Liver (tissue), 8 donors: ENCODE measurements at regions not wholly inside any gene's neighbourhood (a gene's known extent, or its start where the extent isn't known, plus 50 kb on each side); places are given as distances from the start of the nearest gene placed in this dataset.

Experiments
- DNase-seq: peaks from one replicate; pipeline ENCODE4 v3.0.0-alpha.2; 2017; ENCODE audit warnings: low spot score
- H3K27ac ChIP-seq, 2 donors: one replicate each; pipeline ENCODE4 v1.7.0; 2013; ENCODE audit warnings: inconsistent platforms in 2 of 2, low read length in 2 of 2, control low read depth in 1 of 2, low read depth in 1 of 2, mild to moderate bottlenecking in 1 of 2
- H3K27me3 ChIP-seq, 4 donors: one replicate each; pipeline versions ENCODE4 v1.6.1 to v1.7.0; 2013; ENCODE audit warnings: low read length in 3 of 4, inconsistent platforms in 1 of 4, mild to moderate bottlenecking in 1 of 4, moderate library complexity in 1 of 4; ENCODE audit not compliant: control insufficient read depth in 4 of 4, insufficient read depth in 4 of 4
- H3K36me3 ChIP-seq, 4 donors: one replicate each; pipeline versions ENCODE4 v1.6.1 to v1.7.0; 2013; ENCODE audit warnings: low read length in 3 of 4, mild to moderate bottlenecking in 3 of 4, low read depth in 1 of 4, moderate library complexity in 1 of 4; ENCODE audit not compliant: control insufficient read depth in 4 of 4, insufficient read depth in 3 of 4
- H3K4me1 ChIP-seq, 4 donors: one replicate each; pipeline versions ENCODE4 v1.6.1 to v1.7.0; 2013; ENCODE audit warnings: low read length in 3 of 4, mild to moderate bottlenecking in 3 of 4, moderate library complexity in 1 of 4; ENCODE audit not compliant: control insufficient read depth in 4 of 4, insufficient read depth in 4 of 4
- H3K4me3 ChIP-seq, 3 donors: one replicate each; pipeline versions ENCODE4 v1.6.1 to v1.7.0; 2013; ENCODE audit warnings: low read length in 3 of 3, control low read depth in 1 of 3, low read depth in 1 of 3, mild to moderate bottlenecking in 1 of 3
- H3K9ac ChIP-seq, 2 donors: one replicate each; pipeline ENCODE4 v1.7.0; 2013; ENCODE audit warnings: low read length in 2 of 2, mild to moderate bottlenecking in 2 of 2, moderate library complexity in 2 of 2, control low read depth in 1 of 2, low read depth in 1 of 2
- H3K9me3 ChIP-seq, 4 donors: one replicate each; pipeline versions ENCODE4 v1.6.1 to v1.7.0; 2013; ENCODE audit warnings: low read length in 3 of 4; ENCODE audit not compliant: control insufficient read depth in 4 of 4
- EGR1 ChIP-seq, 2 donors: IDR thresholded peaks; 2 replicates each; pipeline ENCODE4 v1.6.1; 2016 to 2018; ENCODE audit warnings: antibody characterized with exemption in 2 of 2, low read depth in 2 of 2
- FOXA1 ChIP-seq: IDR thresholded peaks from 2 replicates; pipeline ENCODE4 v1.6.1; 2016; ENCODE audit warnings: antibody characterized with exemption
- FOXA2 ChIP-seq: IDR thresholded peaks from 2 replicates; pipeline ENCODE4 v1.6.1; 2016; ENCODE audit warnings: antibody characterized with exemption
- GABPA ChIP-seq, 2 donors: IDR thresholded peaks in 1 of 2; conservative IDR thresholded peaks in 1 of 2; 2 replicates each; pipeline ENCODE4 v1.6.1; 2016; ENCODE audit warnings: antibody characterized with exemption in 2 of 2, mild to moderate bottlenecking in 1 of 2, moderate library complexity in 1 of 2
- HNF4A ChIP-seq, 2 donors: conservative IDR thresholded peaks; 2 replicates each; pipeline ENCODE4 v1.6.1; 2016; ENCODE audit warnings: antibody characterized with exemption in 2 of 2, mild to moderate bottlenecking in 2 of 2
- HNF4G ChIP-seq: IDR thresholded peaks from 2 replicates; pipeline ENCODE4 v1.6.1; 2016; ENCODE audit warnings: antibody characterized with exemption
- JUND ChIP-seq, 2 donors: IDR thresholded peaks; 2 replicates each; pipeline ENCODE4 v1.6.1; 2016; ENCODE audit warnings: antibody characterized with exemption in 2 of 2
- NR2F2 ChIP-seq: IDR thresholded peaks from 2 replicates; pipeline ENCODE4 v1.6.1; 2016; ENCODE audit warnings: antibody characterized with exemption
- RAD21 ChIP-seq, 2 donors: IDR thresholded peaks; 2 replicates each; pipeline ENCODE4 v1.6.1; 2016; ENCODE audit warnings: antibody characterized with exemption in 2 of 2, mild to moderate bottlenecking in 2 of 2
- RXRA ChIP-seq, 2 donors: IDR thresholded peaks; 2 replicates each; pipeline ENCODE4 v1.6.1; 2017 to 2018; ENCODE audit warnings: antibody characterized with exemption in 2 of 2, mild to moderate bottlenecking in 1 of 2
- SP1 ChIP-seq: IDR thresholded peaks from 2 replicates; pipeline ENCODE4 v1.6.1; 2018; ENCODE audit warnings: antibody characterized with exemption, mild to moderate bottlenecking
- TAF1 ChIP-seq: conservative IDR thresholded peaks from 2 replicates; pipeline ENCODE4 v1.6.1; 2016; ENCODE audit warnings: antibody characterized with exemption, mild to moderate bottlenecking
- YY1 ChIP-seq: IDR thresholded peaks from 2 replicates; pipeline ENCODE4 v1.6.1; 2016; ENCODE audit warnings: antibody characterized with exemption, mild to moderate bottlenecking
- WGBS: extraction: QIAGEN DNeasy Blood & Tissue Kit; methylation state at CpG from one replicate; pipeline ENCODE4 v1.1.7; 2013; 5-methylcytosine and 5-hydroxymethylcytosine counted together
- TF ChIP-seq, protein P1 (sequence below): IDR thresholded peaks from 2 replicates; pipeline ENCODE4 v1.6.1; 2016; ENCODE audit warnings: antibody characterized with exemption
- TF ChIP-seq, protein P2 (sequence below): IDR thresholded peaks from 2 replicates; pipeline ENCODE4 v1.6.1; 2016; ENCODE audit warnings: antibody characterized with exemption
- TF ChIP-seq, protein P3 (sequence below): IDR thresholded peaks from 2 replicates; pipeline ENCODE4 v1.6.1; 2016; ENCODE audit warnings: antibody characterized with exemption, mild to moderate bottlenecking
- TF ChIP-seq, protein P4 (sequence below): IDR thresholded peaks from 2 replicates; pipeline ENCODE4 v1.6.1; 2016; ENCODE audit warnings: antibody characterized with exemption
- TF ChIP-seq, protein P5 (sequence below): fragments of 150-350 bp; IDR thresholded peaks from 2 replicates; pipeline ENCODE4 v1.5.1; 2017; ENCODE audit warnings: improper control_type of control experiment, low read depth, low read length; ENCODE audit not compliant: missing input control
- donor health status: healthy.
- donor health status: healthy.
- donor health status: healthy.
- donor health status: healthy.
- donor health status: healthy.

DNA sequence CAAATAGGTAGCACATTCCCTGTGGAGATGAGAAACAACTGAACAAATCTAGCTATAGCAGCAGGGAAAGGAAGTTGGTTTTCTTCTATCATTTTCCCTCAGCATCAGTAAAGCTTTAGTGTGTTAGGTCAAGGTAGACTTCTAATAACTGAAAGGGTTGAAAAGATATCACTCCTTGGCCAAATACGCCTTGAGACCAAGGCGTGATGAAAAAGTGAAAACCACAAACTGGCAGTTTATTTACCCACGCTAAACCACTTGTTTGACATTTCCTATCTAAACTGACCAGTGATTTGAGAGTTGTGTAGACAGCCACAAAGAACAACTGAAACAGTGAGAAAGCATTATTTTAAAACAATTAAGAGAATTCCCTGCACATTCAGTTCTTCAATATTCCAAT is 99.6 kb upstream of the SOX5 start:
- 75% methylated on average over 3 of the region's 3 CpGs for WGBS
- no peak for TF ChIP-seq RXRA (IDR thresholded peaks at IDR 0.05)
- TF ChIP-seq, protein P1, sequence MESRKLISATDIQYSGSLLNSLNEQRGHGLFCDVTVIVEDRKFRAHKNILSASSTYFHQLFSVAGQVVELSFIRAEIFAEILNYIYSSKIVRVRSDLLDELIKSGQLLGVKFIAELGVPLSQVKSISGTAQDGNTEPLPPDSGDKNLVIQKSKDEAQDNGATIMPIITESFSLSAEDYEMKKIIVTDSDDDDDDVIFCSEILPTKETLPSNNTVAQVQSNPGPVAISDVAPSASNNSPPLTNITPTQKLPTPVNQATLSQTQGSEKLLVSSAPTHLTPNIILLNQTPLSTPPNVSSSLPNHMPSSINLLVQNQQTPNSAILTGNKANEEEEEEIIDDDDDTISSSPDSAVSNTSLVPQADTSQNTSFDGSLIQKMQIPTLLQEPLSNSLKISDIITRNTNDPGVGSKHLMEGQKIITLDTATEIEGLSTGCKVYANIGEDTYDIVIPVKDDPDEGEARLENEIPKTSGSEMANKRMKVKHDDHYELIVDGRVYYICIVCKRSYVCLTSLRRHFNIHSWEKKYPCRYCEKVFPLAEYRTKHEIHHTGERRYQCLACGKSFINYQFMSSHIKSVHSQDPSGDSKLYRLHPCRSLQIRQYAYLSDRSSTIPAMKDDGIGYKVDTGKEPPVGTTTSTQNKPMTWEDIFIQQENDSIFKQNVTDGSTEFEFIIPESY, result no peak
- TF ChIP-seq, protein P2, sequence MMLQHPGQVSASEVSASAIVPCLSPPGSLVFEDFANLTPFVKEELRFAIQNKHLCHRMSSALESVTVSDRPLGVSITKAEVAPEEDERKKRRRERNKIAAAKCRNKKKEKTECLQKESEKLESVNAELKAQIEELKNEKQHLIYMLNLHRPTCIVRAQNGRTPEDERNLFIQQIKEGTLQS, result no peak
- H3K9ac ChIP-seq, result no peak overlapping the region

DNA sequence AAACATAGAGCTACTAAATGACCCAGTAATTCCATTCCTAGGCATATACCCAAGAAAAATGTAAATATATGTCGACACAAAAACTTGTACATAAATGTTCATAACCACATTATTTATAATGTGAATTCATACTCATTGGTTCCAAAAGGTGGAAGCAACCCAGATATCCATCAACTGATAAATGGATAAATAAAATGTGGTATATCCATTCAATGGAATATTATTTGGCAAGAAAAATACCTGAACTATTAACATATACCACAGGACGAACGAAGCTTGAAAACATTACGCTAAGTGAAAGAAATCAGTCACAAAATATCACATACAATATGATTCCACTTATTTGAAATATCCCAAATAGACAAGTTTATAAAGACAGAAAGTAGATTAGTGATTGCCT is 99.0 kb upstream of the SOX5 start:
- 97% methylated on average over 4 of the region's 4 CpGs for WGBS
- no peaks in the 10 kb centered on the region for H3K9me3 ChIP-seq
- no peak for DNase-seq
- H3K4me1 ChIP-seq, result peaks cover 1 to 28% (median 21%) of the 10 kb centered on the region in 4 donors
- TF ChIP-seq EGR1 (IDR thresholded peaks at IDR 0.05; ENCODE audit: low read depth in 2 of 2), result no peak
- no peaks in the 10 kb centered on the region for H3K36me3 ChIP-seq
- H3K4me3 ChIP-seq, result no peak overlapping the region
- no peaks in the 10 kb centered on the region for H3K27me3 ChIP-seq
- no peak overlapping the region for H3K27ac ChIP-seq
- no peak overlapping the region for H3K9ac ChIP-seq

More for the DNA sequence above, 99.6 kb upstream of the SOX5 start:
- Histone ChIP-seq H3K9me3 (no peaks in the 10 kb centered on the region), H3K27ac (no peak overlapping the region), H3K27me3 (no peaks in the 10 kb centered on the region), H3K4me3 (no peak overlapping the region), H3K36me3 (no peaks in the 10 kb centered on the region), H3K4me1 (peaks cover 3 to 24% (median 20%) of the 10 kb centered on the region in 4 donors)
- DNase-seq, result no peak

DNA sequence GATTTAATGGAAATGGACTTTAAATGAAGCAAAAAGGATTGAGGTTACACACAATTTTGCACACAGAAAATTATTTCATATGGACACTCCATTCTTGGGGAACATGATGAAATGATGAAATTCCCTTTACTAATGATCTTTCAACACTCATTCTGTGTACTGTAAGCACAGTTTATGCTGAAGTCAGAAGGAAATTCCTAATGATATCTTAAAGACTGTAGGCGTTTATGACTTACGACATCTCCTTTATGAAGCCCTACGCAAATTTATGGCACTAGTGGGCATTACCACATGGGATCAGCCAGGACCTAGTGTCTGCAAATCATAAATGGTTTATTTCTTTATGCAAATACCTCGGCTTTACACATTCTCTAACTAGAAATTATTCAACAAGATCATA is 97.9 kb upstream of the SOX5 start:
- H3K36me3 ChIP-seq, result no peaks in the 10 kb centered on the region
- no peaks in the 10 kb centered on the region for H3K9me3 ChIP-seq
- no peak overlapping the region for H3K27ac ChIP-seq
- no peak for DNase-seq
- no peaks in the 10 kb centered on the region for H3K27me3 ChIP-seq
- 90% methylated on average over 4 of the region's 4 CpGs for WGBS
- TF ChIP-seq SP1 (no peak), HNF4G (no peak), GABPA (IDR thresholded peaks at IDR 0.05 in 1 of 2, conservative IDR thresholded peaks at IDR 0.05 in 1 of 2) (no peak), FOXA2 (no peak), FOXA1 (no peak), JUND (IDR thresholded peaks at IDR 0.05) (no peak), EGR1 (IDR thresholded peaks at IDR 0.05; ENCODE audit: low read depth in 2 of 2) (no peak), YY1 (no peak), NR2F2 (no peak), HNF4A (conservative IDR thresholded peaks at IDR 0.05) (no peak), RAD21 (IDR thresholded peaks at IDR 0.05) (no peak), TAF1 (no peak), RXRA (IDR thresholded peaks at IDR 0.05) (no peak)
- TF ChIP-seq, protein P2, result no peak
- TF ChIP-seq, protein P3, sequence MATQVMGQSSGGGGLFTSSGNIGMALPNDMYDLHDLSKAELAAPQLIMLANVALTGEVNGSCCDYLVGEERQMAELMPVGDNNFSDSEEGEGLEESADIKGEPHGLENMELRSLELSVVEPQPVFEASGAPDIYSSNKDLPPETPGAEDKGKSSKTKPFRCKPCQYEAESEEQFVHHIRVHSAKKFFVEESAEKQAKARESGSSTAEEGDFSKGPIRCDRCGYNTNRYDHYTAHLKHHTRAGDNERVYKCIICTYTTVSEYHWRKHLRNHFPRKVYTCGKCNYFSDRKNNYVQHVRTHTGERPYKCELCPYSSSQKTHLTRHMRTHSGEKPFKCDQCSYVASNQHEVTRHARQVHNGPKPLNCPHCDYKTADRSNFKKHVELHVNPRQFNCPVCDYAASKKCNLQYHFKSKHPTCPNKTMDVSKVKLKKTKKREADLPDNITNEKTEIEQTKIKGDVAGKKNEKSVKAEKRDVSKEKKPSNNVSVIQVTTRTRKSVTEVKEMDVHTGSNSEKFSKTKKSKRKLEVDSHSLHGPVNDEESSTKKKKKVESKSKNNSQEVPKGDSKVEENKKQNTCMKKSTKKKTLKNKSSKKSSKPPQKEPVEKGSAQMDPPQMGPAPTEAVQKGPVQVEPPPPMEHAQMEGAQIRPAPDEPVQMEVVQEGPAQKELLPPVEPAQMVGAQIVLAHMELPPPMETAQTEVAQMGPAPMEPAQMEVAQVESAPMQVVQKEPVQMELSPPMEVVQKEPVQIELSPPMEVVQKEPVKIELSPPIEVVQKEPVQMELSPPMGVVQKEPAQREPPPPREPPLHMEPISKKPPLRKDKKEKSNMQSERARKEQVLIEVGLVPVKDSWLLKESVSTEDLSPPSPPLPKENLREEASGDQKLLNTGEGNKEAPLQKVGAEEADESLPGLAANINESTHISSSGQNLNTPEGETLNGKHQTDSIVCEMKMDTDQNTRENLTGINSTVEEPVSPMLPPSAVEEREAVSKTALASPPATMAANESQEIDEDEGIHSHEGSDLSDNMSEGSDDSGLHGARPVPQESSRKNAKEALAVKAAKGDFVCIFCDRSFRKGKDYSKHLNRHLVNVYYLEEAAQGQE, result no peak
- TF ChIP-seq, protein P4, sequence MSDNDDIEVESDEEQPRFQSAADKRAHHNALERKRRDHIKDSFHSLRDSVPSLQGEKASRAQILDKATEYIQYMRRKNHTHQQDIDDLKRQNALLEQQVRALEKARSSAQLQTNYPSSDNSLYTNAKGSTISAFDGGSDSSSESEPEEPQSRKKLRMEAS, result no peak
- TF ChIP-seq, protein P5, sequence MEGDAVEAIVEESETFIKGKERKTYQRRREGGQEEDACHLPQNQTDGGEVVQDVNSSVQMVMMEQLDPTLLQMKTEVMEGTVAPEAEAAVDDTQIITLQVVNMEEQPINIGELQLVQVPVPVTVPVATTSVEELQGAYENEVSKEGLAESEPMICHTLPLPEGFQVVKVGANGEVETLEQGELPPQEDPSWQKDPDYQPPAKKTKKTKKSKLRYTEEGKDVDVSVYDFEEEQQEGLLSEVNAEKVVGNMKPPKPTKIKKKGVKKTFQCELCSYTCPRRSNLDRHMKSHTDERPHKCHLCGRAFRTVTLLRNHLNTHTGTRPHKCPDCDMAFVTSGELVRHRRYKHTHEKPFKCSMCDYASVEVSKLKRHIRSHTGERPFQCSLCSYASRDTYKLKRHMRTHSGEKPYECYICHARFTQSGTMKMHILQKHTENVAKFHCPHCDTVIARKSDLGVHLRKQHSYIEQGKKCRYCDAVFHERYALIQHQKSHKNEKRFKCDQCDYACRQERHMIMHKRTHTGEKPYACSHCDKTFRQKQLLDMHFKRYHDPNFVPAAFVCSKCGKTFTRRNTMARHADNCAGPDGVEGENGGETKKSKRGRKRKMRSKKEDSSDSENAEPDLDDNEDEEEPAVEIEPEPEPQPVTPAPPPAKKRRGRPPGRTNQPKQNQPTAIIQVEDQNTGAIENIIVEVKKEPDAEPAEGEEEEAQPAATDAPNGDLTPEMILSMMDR, result no peak
- TF ChIP-seq, protein P1, result no peak
- H3K4me3 ChIP-seq, result no peak overlapping the region
- no peak overlapping the region for H3K9ac ChIP-seq
- H3K4me1 ChIP-seq, result peaks cover 1 to 33% (median 30%) of the 10 kb centered on the region in 4 donors
